Neural cell (in vitro differentiated cells): ENCODE measurements at regions not wholly inside any gene's neighbourhood (a gene's known extent, or its start where the extent isn't known, plus 50 kb on each side); places are given as distances from the start of the nearest gene placed in this dataset.

Source experiments
- H2AFZ ChIP-seq: fragments of 200-600, 300-800 bp; sonication (generic), shearing (Covaris generic); 2 replicates; pipeline ENCODE4 v1.6.0; 2014; ENCODE audit warnings: low read depth, mild to moderate bottlenecking, antibody characterized with exemption, low read length, moderate library complexity
- H3F3A ChIP-seq: fragments of 200-600 bp; shearing (Covaris generic); 2 replicates; pipeline ENCODE4 v1.6.1; 2016; ENCODE audit warnings: mild to moderate bottlenecking, moderate library complexity, mixed read lengths, antibody characterized with exemption, low read length; ENCODE audit not compliant: insufficient read depth, poor library complexity, severe bottlenecking
- H3K27ac ChIP-seq: fragments of 200-600, 300-800 bp; sonication (generic), shearing (Covaris generic); 2 replicates; pipeline ENCODE4 v1.5.1; 2014; ENCODE audit warnings: mild to moderate bottlenecking, low read length, moderate library complexity
- H3K27me3 ChIP-seq: fragments of 300-800, 200-600 bp; sonication (generic), shearing (Covaris generic); 2 replicates; pipeline ENCODE4 v1.6.0; 2014; ENCODE audit warnings: mild to moderate bottlenecking, low read depth, low read length, moderate library complexity; ENCODE audit not compliant: insufficient read depth
- H3K36me3 ChIP-seq: fragments of 300-800, 200-600 bp; sonication (generic), shearing (Covaris generic); 2 replicates; pipeline ENCODE4 v1.5.1; 2014; ENCODE audit warnings: mild to moderate bottlenecking, antibody characterized with exemption, low read length, moderate library complexity; ENCODE audit not compliant: insufficient read depth
- H3K4me2 ChIP-seq: fragments of 300-800, 200-600 bp; sonication (generic), shearing (Covaris generic); 2 replicates; pipeline ENCODE4 v1.6.0; 2014; ENCODE audit warnings: mild to moderate bottlenecking, low read length
- H3K4me3 ChIP-seq: fragments of 300-800, 200-600 bp; sonication (generic), shearing (Covaris generic); 2 replicates; pipeline ENCODE4 v1.5.1; 2014; ENCODE audit warnings: mild to moderate bottlenecking, low read length, moderate library complexity
- H3K79me2 ChIP-seq: fragments of 200-600 bp; shearing (Covaris generic); replicated peaks from 2 replicates; pipeline ENCODE4 v1.6.0; 2014; ENCODE audit warnings: mild to moderate bottlenecking, low read length, moderate library complexity; ENCODE audit not compliant: insufficient read depth
- H3K9ac ChIP-seq: fragments of 300-800, 200-600 bp; sonication (generic), shearing (Covaris generic); 2 replicates; pipeline ENCODE4 v1.6.1; 2016; ENCODE audit warnings: mild to moderate bottlenecking, low read length, mixed read lengths
- H3K9me2 ChIP-seq: fragments of 200-600 bp; shearing (Covaris generic); 2 replicates; pipeline ENCODE4 v1.6.1; 2016; ENCODE audit warnings: mild to moderate bottlenecking, low read length, mixed read lengths; ENCODE audit not compliant: insufficient read depth
- H3K9me3 ChIP-seq: fragments of 200-600, 300-800 bp; sonication (generic), shearing (Covaris generic); 2 replicates; pipeline ENCODE4 v1.6.1; 2016; ENCODE audit warnings: mild to moderate bottlenecking, mixed run types, low read length, moderate library complexity, mixed read lengths
- H4K20me1 ChIP-seq: fragments of 200-600 bp; shearing (Covaris generic); 2 replicates; pipeline ENCODE4 v1.6.1; 2016; ENCODE audit warnings: mild to moderate bottlenecking, mixed run types; ENCODE audit not compliant: insufficient read depth
- CTCF ChIP-seq: fragments of 450-650 bp; IDR thresholded peaks from 2 replicates; pipeline ENCODE4 v1.5.1; 2014; ENCODE audit warnings: antibody characterized with exemption, mild to moderate bottlenecking, moderate library complexity; ENCODE audit not compliant: poor library complexity, severe bottlenecking
- EP300 ChIP-seq: fragments of 450-650 bp; conservative IDR thresholded peaks from 2 replicates; pipeline ENCODE4 v1.6.1; 2014; ENCODE audit warnings: antibody characterized with exemption, mild to moderate bottlenecking, moderate library complexity; ENCODE audit not compliant: poor library complexity, severe bottlenecking
- EZH2 ChIP-seq: fragments of 200-600, 300-800 bp; shearing (Covaris generic), sonication (generic); IDR thresholded peaks from 2 replicates; pipeline ENCODE4 v1.6.1; 2014; ENCODE audit warnings: antibody characterized with exemption, low read length, borderline replicate concordance, mild to moderate bottlenecking; ENCODE audit not compliant: insufficient read depth, poor library complexity, severe bottlenecking
- MXI1 ChIP-seq: fragments of 450-650 bp; conservative IDR thresholded peaks from 2 replicates; pipeline ENCODE4 v1.6.1; 2014; ENCODE audit warnings: antibody characterized with exemption, mild to moderate bottlenecking; ENCODE audit not compliant: poor library complexity, severe bottlenecking
- POLR2AphosphoS5 ChIP-seq: IDR thresholded peaks from 2 replicates; pipeline ENCODE4 v1.6.1; 2012
- RAD21 ChIP-seq: fragments of 450-650 bp; conservative IDR thresholded peaks from 2 replicates; pipeline ENCODE4 v1.6.1; 2014; ENCODE audit warnings: antibody characterized with exemption, mild to moderate bottlenecking, moderate library complexity
- REST ChIP-seq: IDR thresholded peaks from 2 replicates; pipeline ENCODE4 v1.6.1; 2012; ENCODE audit warnings: borderline replicate concordance
- SMC3 ChIP-seq: fragments of 450-650 bp; conservative IDR thresholded peaks from 2 replicates; pipeline ENCODE4 v1.6.1; 2014; ENCODE audit warnings: antibody characterized with exemption, mild to moderate bottlenecking, moderate library complexity; ENCODE audit not compliant: poor library complexity
- TAF1 ChIP-seq: IDR thresholded peaks from 2 replicates; pipeline ENCODE4 v1.6.1; 2012; ENCODE audit warnings: low read depth

- H3K27me3 ChIP-seq, result no peaks in the 10 kb centered on the region
- TF ChIP-seq CTCF (no peak), REST (no peak), EP300 (no peak), SMC3 (no peak), POLR2AphosphoS5 (no peak), RAD21 (no peak), EZH2 (no peak), TAF1 (no peak), MXI1 (no peak)
- H3F3A ChIP-seq, result no peaks in the 10 kb centered on the region
- no peaks in the 10 kb centered on the region for H3K9me2 ChIP-seq
- no peaks in the 10 kb centered on the region for H3K79me2 ChIP-seq
- H3K36me3 ChIP-seq, result no peaks in the 10 kb centered on the region
- H4K20me1 ChIP-seq, result no peaks in the 10 kb centered on the region
- no peak overlapping the region for H3K9ac ChIP-seq
- H3K4me2 ChIP-seq, result no peak overlapping the region
- no peak overlapping the region for H3K27ac ChIP-seq
- no peaks in the 10 kb centered on the region for H3K9me3 ChIP-seq
- no peak overlapping the region for H2AFZ ChIP-seq
- no peak overlapping the region for H3K4me3 ChIP-seq
Observed at GRCh38 chr3:18743761-18744160, 318.6 kb upstream of the SATB1 start.

- TF ChIP-seq EP300, result no peak
- no peak for TF ChIP-seq REST
- TF ChIP-seq MXI1, result no peak
- TF ChIP-seq CTCF, result no peak
- TF ChIP-seq TAF1, result no peak
- no peak for TF ChIP-seq EZH2
- no peak for TF ChIP-seq SMC3
- no peak for TF ChIP-seq RAD21
- no peak for TF ChIP-seq POLR2AphosphoS5
Observed at GRCh38 chr3:18740631-18741583, 315.8 kb upstream of the SATB1 start.

More at GRCh38 chr3:18740631-18741583, 315.8 kb upstream of the SATB1 start:
- Histone ChIP-seq H3K9me2 (no peaks in the 10 kb centered on the region), H3K27ac (no peak overlapping the region), H3K9me3 (no peaks in the 10 kb centered on the region), H2AFZ (no peak overlapping the region), H3K4me3 (no peak overlapping the region), H4K20me1 (no peaks in the 10 kb centered on the region), H3F3A (no peaks in the 10 kb centered on the region), H3K9ac (no peak overlapping the region), H3K79me2 (no peaks in the 10 kb centered on the region), H3K27me3 (no peaks in the 10 kb centered on the region), H3K4me2 (no peak overlapping the region), H3K36me3 (no peaks in the 10 kb centered on the region)
